Neutrophil (primary cell): ENCODE measurements at regions not wholly inside any gene's neighbourhood (a gene's known extent, or its start where the extent isn't known, plus 50 kb on each side); places are given as distances from the start of the nearest gene placed in this dataset.

Experiments used
- H3K27ac ChIP-seq: fragments of 200-600 bp; sonication (generic); 2 replicates; pipeline ENCODE4 v1.5.1; 2016; ENCODE audit warnings: mild to moderate bottlenecking, moderate library complexity
- H3K27me3 ChIP-seq: fragments of 200-600 bp; sonication (generic); 2 replicates; pipeline ENCODE4 v1.6.0; 2016; ENCODE audit warnings: mild to moderate bottlenecking
- H3K36me3 ChIP-seq: fragments of 200-600 bp; sonication (generic); 2 replicates; pipeline ENCODE4 v1.5.1; 2017
- H3K4me1 ChIP-seq, 2 experiments: fragments of 200-600 bp in 1 of 2; sonication (generic) in 1 of 2; 1 replicate in 1 of 2; 2 replicates in 1 of 2; pipeline versions ENCODE4 v1.5.1 to v1.6.1; 2013 to 2016; ENCODE audit warnings: low read depth in 1 of 2, low read length in 1 of 2, mild to moderate bottlenecking in 1 of 2, moderate library complexity in 1 of 2; ENCODE audit not compliant: control insufficient read depth in 1 of 2, insufficient read depth in 1 of 2
- H3K4me3 ChIP-seq, 2 experiments: fragments of 200-600 bp in 1 of 2; sonication (generic) in 1 of 2; 1 replicate in 1 of 2; 2 replicates in 1 of 2; pipeline ENCODE4 v1.5.1; 2013 to 2016; ENCODE audit warnings: low read depth in 1 of 2, low read length in 1 of 2, mild to moderate bottlenecking in 1 of 2, moderate library complexity in 1 of 2
- H3K9me3 ChIP-seq: fragments of 200-600 bp; sonication (generic); 2 replicates; pipeline ENCODE4 v1.5.1; 2016
- CTCF ChIP-seq: fragments of 200-600 bp; sonication (generic); IDR thresholded peaks from 2 replicates; pipeline ENCODE4 v1.5.1; 2016; ENCODE audit warnings: antibody characterized with exemption

- H3K9me3 ChIP-seq, result no peaks in the 10 kb centered on the region
- H3K27me3 ChIP-seq, result no peaks in the 10 kb centered on the region
- no peak overlapping the region for H3K4me3 ChIP-seq
- TF ChIP-seq CTCF, result no peak
- peaks cover 79 to 91% of the 10 kb centered on the region in 2 experiments for H3K4me1 ChIP-seq
- no peaks in the 10 kb centered on the region for H3K36me3 ChIP-seq
- peak overlapping the region; percentile 68 for H3K27ac ChIP-seq
Observed at GRCh38 chr5:158380661-158381060, 521.7 kb upstream of the CLINT1 start.

- Histone ChIP-seq H3K4me3 (peak overlapping the region in 1 of 2 experiments; percentile 23), H3K4me1 (peaks cover 83 to 94% of the 10 kb centered on the region in 2 experiments), H3K9me3 (no peaks in the 10 kb centered on the region), H3K27me3 (no peaks in the 10 kb centered on the region), H3K36me3 (no peaks in the 10 kb centered on the region), H3K27ac (peak overlapping the region; percentile 68)
- TF ChIP-seq CTCF, result no peak
Observed at GRCh38 chr5:158378931-158379330, 520.0 kb upstream of the CLINT1 start.

GRCh38 chr5:158376679-158377078 is 517.7 kb upstream of the CLINT1 start:
- Histone ChIP-seq H3K4me1 (peaks cover 74 to 89% of the 10 kb centered on the region in 2 experiments), H3K27me3 (no peaks in the 10 kb centered on the region), H3K4me3 (no peak overlapping the region), H3K27ac (peak overlapping the region; percentile 59), H3K36me3 (no peaks in the 10 kb centered on the region), H3K9me3 (no peaks in the 10 kb centered on the region)
- TF ChIP-seq CTCF, result no peak

GRCh38 chr5:158375531-158375930 is 516.6 kb upstream of the CLINT1 start:
- peaks cover 66 to 78% of the 10 kb centered on the region in 2 experiments for H3K4me1 ChIP-seq
- no peaks in the 10 kb centered on the region for H3K27me3 ChIP-seq
- TF ChIP-seq CTCF, result no peak

GRCh38 chr5:158373608-158374395 is 514.9 kb upstream of the CLINT1 start:
- Histone ChIP-seq H3K4me1 (peaks cover 51 to 61% of the 10 kb centered on the region in 2 experiments), H3K9me3 (no peaks in the 10 kb centered on the region), H3K4me3 (peak overlapping the region in 1 of 2 experiments; percentile 43), H3K27ac (peak overlapping the region; percentile 74), H3K27me3 (no peaks in the 10 kb centered on the region), H3K36me3 (no peaks in the 10 kb centered on the region)
- TF ChIP-seq CTCF, result no peak

More at GRCh38 chr5:158375531-158375930, 516.6 kb upstream of the CLINT1 start:
- H3K36me3 ChIP-seq, result no peaks in the 10 kb centered on the region
- H3K9me3 ChIP-seq, result no peaks in the 10 kb centered on the region
- no peak overlapping the region for H3K4me3 ChIP-seq
- peak overlapping the region; percentile 74 for H3K27ac ChIP-seq
